ENCODE measurements at regions not wholly inside any gene's neighbourhood (a gene's known extent, or its start where the extent isn't known, plus 50 kb on each side); places are given as distances from the start of the nearest gene placed in this dataset.

GRCh38 chr15:95595759-95596158 is 734.7 kb upstream of the NR2F2 start:
- no peak for DNase-seq

- no peak for DNase-seq
These were observed 734.0 kb upstream of the NR2F2 start for GRCh38 chr15:95596496-95596895.

- no peak for DNase-seq
These were observed 732.1 kb upstream of the NR2F2 start for GRCh38 chr15:95598251-95598855.

GRCh38 chr15:95600367-95600766 is 730.1 kb upstream of the NR2F2 start:
- no peak for DNase-seq

GRCh38 chr15:95600884-95601283 is 729.6 kb upstream of the NR2F2 start:
- DNase-seq, result no peak

GRCh38 chr15:95601525-95601924 is 729.0 kb upstream of the NR2F2 start:
- no peak for DNase-seq

GRCh38 chr15:95603802-95604201 is 726.7 kb upstream of the NR2F2 start:
- no peak for DNase-seq

- DNase-seq, result no peak
These were observed 725.9 kb upstream of the NR2F2 start for GRCh38 chr15:95604634-95605036.

- DNase-seq, result no peak
These were observed 725.4 kb upstream of the NR2F2 start for GRCh38 chr15:95605098-95605497.

GRCh38 chr15:95606551-95606950 is 723.9 kb upstream of the NR2F2 start:
- no peak for DNase-seq

GRCh38 chr15:95608371-95608770 is 722.1 kb upstream of the NR2F2 start:
- no peak for DNase-seq

GRCh38 chr15:95609096-95609495 is 721.4 kb upstream of the NR2F2 start:
- DNase-seq, result peak; percentile 45 to 51

GRCh38 chr15:95610945-95611344 is 719.6 kb upstream of the NR2F2 start:
- DNase-seq, result no peak

- DNase-seq, result no peak
These were observed 715.1 kb upstream of the NR2F2 start for GRCh38 chr15:95615436-95615835.

GRCh38 chr15:95616306-95616705 is 714.2 kb upstream of the NR2F2 start:
- no peak for DNase-seq

- DNase-seq, result peak; percentile 63 to 75
These were observed 709.4 kb upstream of the NR2F2 start for GRCh38 chr15:95620934-95621579.

- no peak for DNase-seq
These were observed 707.7 kb upstream of the NR2F2 start for GRCh38 chr15:95622843-95623242.

- DNase-seq, result no peak
These were observed 706.4 kb upstream of the NR2F2 start for GRCh38 chr15:95624100-95624499.

- DNase-seq, result no peak
These were observed 705.7 kb upstream of the NR2F2 start for GRCh38 chr15:95624616-95625361.

- no peak for DNase-seq
These were observed 703.8 kb upstream of the NR2F2 start for GRCh38 chr15:95626501-95627361.

GRCh38 chr15:95629503-95630168 is 700.9 kb upstream of the NR2F2 start:
- no peak for DNase-seq

GRCh38 chr15:95630683-95631082 is 699.8 kb upstream of the NR2F2 start:
- DNase-seq, result no peak

- no peak for DNase-seq
These were observed 694.8 kb upstream of the NR2F2 start for GRCh38 chr15:95635666-95636065.

Data from AML-193 (cell line).